Vagina (tissue), 2 donors: ENCODE measurements at regions not wholly inside any gene's neighbourhood (a gene's known extent, or its start where the extent isn't known, plus 50 kb on each side); places are given as distances from the start of the nearest gene placed in this dataset.

Experiments
- DNase-seq, 2 donors: peaks; one replicate each; pipeline ENCODE4 v3.0.0-alpha.2; 2017; ENCODE audit errors: extremely low spot score in 2 of 2
- H3K27ac ChIP-seq: fragments of 200-600 bp; sonication (generic); one replicate; pipeline ENCODE4 v1.5.1; 2019
- H3K27me3 ChIP-seq: fragments of 200-600 bp; sonication (generic); one replicate; pipeline ENCODE4 v1.5.1; 2019
- H3K36me3 ChIP-seq, 2 donors: fragments of 200-600 bp; sonication (generic); one replicate each; pipeline ENCODE4 v1.5.1; 2017 to 2019
- H3K4me1 ChIP-seq: fragments of 200-600 bp; sonication (generic); one replicate; pipeline ENCODE4 v1.5.1; 2019
- H3K4me3 ChIP-seq, 2 donors: fragments of 200-600 bp; sonication (generic); 1 replicate in 1 of 2; 2 replicates in 1 of 2; pipeline ENCODE4 v1.5.1; 2016 to 2019
- H3K9me3 ChIP-seq: fragments of 200-600 bp; sonication (generic); one replicate; pipeline ENCODE4 v1.5.1; 2019
- POLR2A ChIP-seq, 2 donors: fragments of 450-650 bp; IDR thresholded peaks; one replicate each; pipeline ENCODE4 v1.6.1; 2017; ENCODE audit warnings: antibody characterized with exemption in 2 of 2, mild to moderate bottlenecking in 2 of 2, moderate library complexity in 2 of 2
- POLR2AphosphoS5 ChIP-seq, 2 donors: sonication (generic); formaldehyde crosslinking; IDR thresholded peaks; one replicate each; pipeline ENCODE4 v1.9.0; 2017; ENCODE audit warnings: antibody characterized with exemption in 2 of 2, mild to moderate bottlenecking in 2 of 2, low read depth in 1 of 2; ENCODE audit not compliant: insufficient read depth in 1 of 2
- intact Hi-C: fragments of 100-400 bp; cut with DNase I; formaldehyde crosslinking; loops from one replicate; pipeline ENCODE4 v1.15.1; 2023
- TF ChIP-seq, protein P1 (sequence below), 3 experiments: fragments of 450-650 bp in 2 of 3; fragments of 200-600 bp in 1 of 3; sonication (generic) in 1 of 3; IDR thresholded peaks; one replicate each; pipeline ENCODE4 v1.5.1; 2017 to 2019; ENCODE audit warnings: antibody characterized with exemption in 3 of 3, mild to moderate bottlenecking in 2 of 3, moderate library complexity in 2 of 3

DNA sequence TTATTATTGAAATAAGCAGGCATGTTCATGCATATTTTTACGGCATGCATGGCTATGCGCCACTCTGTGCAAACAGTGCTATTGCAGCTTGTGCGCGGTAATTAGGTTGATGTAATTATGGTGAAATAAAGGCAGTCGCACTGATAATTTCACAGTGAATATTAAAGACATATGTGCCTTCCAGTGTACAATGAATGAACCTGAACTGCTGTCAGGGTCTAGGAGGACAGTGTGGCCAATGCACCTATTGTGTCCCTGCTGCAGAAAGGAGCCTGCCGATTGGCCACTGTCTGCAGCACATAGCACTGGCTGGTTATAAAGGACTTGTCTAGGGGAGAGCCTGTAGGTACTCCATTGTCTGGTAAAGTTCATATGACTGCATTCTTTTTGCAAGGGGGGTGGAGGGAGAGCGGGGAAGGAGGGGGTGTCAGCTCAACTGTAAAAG, 340.4 kb downstream of the USP25 start:
- TF ChIP-seq POLR2AphosphoS5 (IDR thresholded peaks at IDR 0.05; ENCODE audit: insufficient read depth in 1 of 2, low read depth in 1 of 2) (peak in 1 of 2 donors; percentile 12), POLR2A (IDR thresholded peaks at IDR 0.05) (no peak)
- TF ChIP-seq, protein P1, sequence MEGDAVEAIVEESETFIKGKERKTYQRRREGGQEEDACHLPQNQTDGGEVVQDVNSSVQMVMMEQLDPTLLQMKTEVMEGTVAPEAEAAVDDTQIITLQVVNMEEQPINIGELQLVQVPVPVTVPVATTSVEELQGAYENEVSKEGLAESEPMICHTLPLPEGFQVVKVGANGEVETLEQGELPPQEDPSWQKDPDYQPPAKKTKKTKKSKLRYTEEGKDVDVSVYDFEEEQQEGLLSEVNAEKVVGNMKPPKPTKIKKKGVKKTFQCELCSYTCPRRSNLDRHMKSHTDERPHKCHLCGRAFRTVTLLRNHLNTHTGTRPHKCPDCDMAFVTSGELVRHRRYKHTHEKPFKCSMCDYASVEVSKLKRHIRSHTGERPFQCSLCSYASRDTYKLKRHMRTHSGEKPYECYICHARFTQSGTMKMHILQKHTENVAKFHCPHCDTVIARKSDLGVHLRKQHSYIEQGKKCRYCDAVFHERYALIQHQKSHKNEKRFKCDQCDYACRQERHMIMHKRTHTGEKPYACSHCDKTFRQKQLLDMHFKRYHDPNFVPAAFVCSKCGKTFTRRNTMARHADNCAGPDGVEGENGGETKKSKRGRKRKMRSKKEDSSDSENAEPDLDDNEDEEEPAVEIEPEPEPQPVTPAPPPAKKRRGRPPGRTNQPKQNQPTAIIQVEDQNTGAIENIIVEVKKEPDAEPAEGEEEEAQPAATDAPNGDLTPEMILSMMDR (IDR thresholded peaks at IDR 0.05) = no peak
- Histone ChIP-seq H3K27me3 (no peaks in the 10 kb centered on the region), H3K9me3 (no peaks in the 10 kb centered on the region), H3K4me1 (peaks cover 21% of the 10 kb centered on the region), H3K36me3 (no peaks in the 10 kb centered on the region), H3K27ac (peak overlapping the region; percentile 55), H3K4me3 (peak overlapping the region; percentile 41 to 52)
- peak in 1 of 2 donors; percentile 85 for DNase-seq
- intact Hi-C loops = no loop called here

- Histone ChIP-seq H3K9me3 (no peaks in the 10 kb centered on the region), H3K4me3 (peak overlapping the region; percentile 41 to 52), H3K4me1 (peaks cover 21% of the 10 kb centered on the region), H3K36me3 (no peaks in the 10 kb centered on the region), H3K27me3 (no peaks in the 10 kb centered on the region), H3K27ac (peak overlapping the region; percentile 55)
- intact Hi-C loops = no loop called here
- no peak for DNase-seq
- peak in 1 of 2 donors; percentile 16 for TF ChIP-seq POLR2AphosphoS5 (IDR thresholded peaks at IDR 0.05; ENCODE audit: insufficient read depth in 1 of 2, low read depth in 1 of 2)
- TF ChIP-seq, protein P1 (IDR thresholded peaks at IDR 0.05) = no peak
Measured at GRCh38 chr21:16071092-16071491, 341.3 kb downstream of the USP25 start.

GRCh38 chr21:16071761-16072160, 342.0 kb downstream of the USP25 start:
- peak overlapping the region; percentile 41 to 52 for H3K4me3 ChIP-seq
- H3K4me1 ChIP-seq = peaks cover 21% of the 10 kb centered on the region
- H3K9me3 ChIP-seq = no peaks in the 10 kb centered on the region
- no peak for DNase-seq
- H3K27ac ChIP-seq = peak overlapping the region; percentile 55
- no peak for TF ChIP-seq POLR2AphosphoS5 (IDR thresholded peaks at IDR 0.05; ENCODE audit: insufficient read depth in 1 of 2, low read depth in 1 of 2)
- no peak for TF ChIP-seq POLR2A (IDR thresholded peaks at IDR 0.05)
- TF ChIP-seq, protein P1 (IDR thresholded peaks at IDR 0.05) = no peak
- H3K36me3 ChIP-seq = no peaks in the 10 kb centered on the region
- intact Hi-C loops = no loop called here
- no peaks in the 10 kb centered on the region for H3K27me3 ChIP-seq

DNA sequence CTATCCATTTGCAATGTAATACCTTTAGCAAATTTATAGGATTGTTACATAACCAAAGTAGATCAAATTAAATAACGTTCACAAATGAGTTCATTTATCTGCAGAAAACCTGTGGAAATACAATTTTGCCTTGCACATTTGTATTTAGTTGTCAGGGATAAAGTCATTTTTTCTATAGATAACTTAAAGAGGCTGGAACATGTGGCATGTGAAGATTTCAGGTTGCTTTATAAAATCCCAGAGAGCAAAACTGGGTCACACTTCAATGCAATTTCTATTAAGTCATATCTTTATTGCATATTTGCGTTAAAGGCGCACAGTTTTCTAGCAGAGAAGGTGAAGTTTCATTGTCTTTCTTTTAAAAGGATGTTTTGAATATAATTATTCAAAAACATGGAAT, 342.4 kb downstream of the USP25 start:
- Histone ChIP-seq H3K4me3 (peak overlapping the region; percentile 41 to 52), H3K9me3 (no peaks in the 10 kb centered on the region), H3K36me3 (no peaks in the 10 kb centered on the region), H3K4me1 (peaks cover 21% of the 10 kb centered on the region), H3K27ac (peak overlapping the region; percentile 55), H3K27me3 (no peaks in the 10 kb centered on the region)
- intact Hi-C loops = no loop called here
- TF ChIP-seq POLR2A (IDR thresholded peaks at IDR 0.05) (no peak), POLR2AphosphoS5 (IDR thresholded peaks at IDR 0.05; ENCODE audit: insufficient read depth in 1 of 2, low read depth in 1 of 2) (no peak)
- TF ChIP-seq, protein P1 (IDR thresholded peaks at IDR 0.05) = no peak
- no peak for DNase-seq

GRCh38 chr21:16072737-16073136, 343.0 kb downstream of the USP25 start:
- intact Hi-C loops = no loop called here
- H3K4me1 ChIP-seq = peaks cover 21% of the 10 kb centered on the region
- H3K27ac ChIP-seq = peak overlapping the region; percentile 55
- H3K27me3 ChIP-seq = no peaks in the 10 kb centered on the region
- DNase-seq = no peak
- H3K36me3 ChIP-seq = no peaks in the 10 kb centered on the region
- H3K9me3 ChIP-seq = no peaks in the 10 kb centered on the region
- peak overlapping the region; percentile 29 to 41 for H3K4me3 ChIP-seq
- no peak for TF ChIP-seq POLR2AphosphoS5 (IDR thresholded peaks at IDR 0.05; ENCODE audit: insufficient read depth in 1 of 2, low read depth in 1 of 2)
- no peak for TF ChIP-seq POLR2A (IDR thresholded peaks at IDR 0.05)
- TF ChIP-seq, protein P1 (IDR thresholded peaks at IDR 0.05) = no peak
